WTC11 (cell line): ENCODE measurements at regions not wholly inside any gene's neighbourhood (a gene's known extent, or its start where the extent isn't known, plus 50 kb on each side); places are given as distances from the start of the nearest gene placed in this dataset.

Experiments used
- ATAC-seq: fragments of 200-7000 bp; cut with Tn5 transposase; 2 replicates; pipeline ENCODE4 v1.10.0; 2021; ENCODE audit warnings: mild to moderate bottlenecking, moderate library complexity
- CTCF ChIA-PET: fragments of 300-600 bp; sonication (Branson Sonifier 250); formaldehyde crosslinking; loops from one replicate; lab custom pipeline; 2021; ENCODE audit warnings: antibody characterized with exemption; lab: Charles Lee
- POLR2A ChIA-PET: fragments of 350-600 bp; sonication (Branson Sonifier 250); formaldehyde crosslinking; loops from one replicate; lab custom pipeline; 2021; ENCODE audit warnings: antibody characterized with exemption; lab: Charles Lee
- DNase-seq: peaks from one replicate; pipeline ENCODE4 v3.0.0; 2021; ENCODE audit warnings: low spot score
- H3K27ac Mint-ChIP-seq: 2 replicates; pipeline ENCODE4 v1.8.0; 2021; ENCODE audit warnings: mixed read lengths
- H3K27me3 Mint-ChIP-seq: 2 replicates; pipeline ENCODE4 v1.8.0; 2021; ENCODE audit warnings: low read depth, mild to moderate bottlenecking, moderate library complexity, mixed read lengths
- H3K36me3 Mint-ChIP-seq: 2 replicates; pipeline ENCODE4 v1.8.0; 2021; ENCODE audit warnings: mixed read lengths
- H3K4me1 Mint-ChIP-seq: 2 replicates; pipeline ENCODE4 v1.8.0; 2022; ENCODE audit warnings: mixed read lengths
- H3K4me3 Mint-ChIP-seq: 2 replicates; pipeline ENCODE4 v1.8.0; 2021; ENCODE audit warnings: mild to moderate bottlenecking, moderate library complexity, mixed read lengths
- H3K9me3 Mint-ChIP-seq: 2 replicates; pipeline ENCODE4 v1.8.0; 2021; ENCODE audit warnings: mixed read lengths
- CREB1 ChIP-seq: sonication (generic); formaldehyde crosslinking; IDR thresholded peaks from 2 replicates; pipeline ENCODE4 v1.8.0; 2023; ENCODE audit warnings: mild to moderate bottlenecking, missing genetic modification reagents
- EMX1 ChIP-seq: fragments of 250-450 bp; sonication (Bioruptor Pico); IDR thresholded peaks from 2 replicates; pipeline ENCODE4 v1.8.0; 2021; ENCODE audit warnings: mild to moderate bottlenecking
- FOXJ3 ChIP-seq: sonication (generic); formaldehyde crosslinking; IDR thresholded peaks from 2 replicates; pipeline ENCODE4 v1.9.0; 2021; ENCODE audit warnings: missing genetic modification reagents, mild to moderate bottlenecking, borderline replicate concordance
- FOXK1 ChIP-seq: sonication (generic); formaldehyde crosslinking; IDR thresholded peaks from 2 replicates; pipeline ENCODE4 v1.8.0; 2022; ENCODE audit warnings: mild to moderate bottlenecking, moderate library complexity, missing genetic modification reagents
- FOXP1 ChIP-seq: sonication (generic); formaldehyde crosslinking; IDR thresholded peaks from 2 replicates; pipeline ENCODE4 v1.8.0; 2022; ENCODE audit warnings: missing genetic modification reagents, mild to moderate bottlenecking, moderate library complexity, borderline replicate concordance
- GABPB1 ChIP-seq: sonication (generic); formaldehyde crosslinking; IDR thresholded peaks from 2 replicates; pipeline ENCODE4 v1.8.1; 2023; ENCODE audit warnings: mild to moderate bottlenecking, missing genetic modification reagents
- IRF2 ChIP-seq: sonication (generic); formaldehyde crosslinking; IDR thresholded peaks from 2 replicates; pipeline ENCODE4 v1.8.0; 2022; ENCODE audit warnings: low read depth, missing genetic modification reagents, borderline replicate concordance
- JAZF1 ChIP-seq: fragments of 250-450 bp; sonication (Bioruptor Pico); IDR thresholded peaks from 2 replicates; pipeline ENCODE4 v1.9.0; 2021; ENCODE audit warnings: moderate library complexity, mild to moderate bottlenecking, inconsistent platforms
- NFATC4 ChIP-seq: fragments of 250-450 bp; sonication (Bioruptor Pico); IDR thresholded peaks from 2 replicates; pipeline ENCODE4 v1.9.0; 2021; ENCODE audit warnings: mild to moderate bottlenecking
- NR3C1 ChIP-seq: sonication (generic); formaldehyde crosslinking; conservative IDR thresholded peaks from 2 replicates; pipeline ENCODE4 v1.8.1; 2023; ENCODE audit warnings: low read depth, mild to moderate bottlenecking, missing genetic modification reagents
- RELA ChIP-seq: sonication (generic); formaldehyde crosslinking; IDR thresholded peaks from 2 replicates; pipeline ENCODE4 v1.8.1; 2022; ENCODE audit warnings: missing genetic modification reagents, mild to moderate bottlenecking, borderline replicate concordance
- RORB ChIP-seq: fragments of 250-450 bp; sonication (Bioruptor Pico); IDR thresholded peaks from 2 replicates; pipeline ENCODE4 v1.9.0; 2021; ENCODE audit warnings: mild to moderate bottlenecking
- SMAD3 ChIP-seq: sonication (generic); formaldehyde crosslinking; IDR thresholded peaks from 2 replicates; pipeline ENCODE4 v1.8.0; 2022; ENCODE audit warnings: missing genetic modification reagents, mild to moderate bottlenecking, borderline replicate concordance
- TEAD1 ChIP-seq: sonication (generic); formaldehyde crosslinking; IDR thresholded peaks from 2 replicates; pipeline ENCODE4 v1.8.0; 2022; ENCODE audit warnings: mild to moderate bottlenecking, missing genetic modification reagents
- TP53 ChIP-seq: sonication (generic); formaldehyde crosslinking; IDR thresholded peaks from 2 replicates; pipeline ENCODE4 v1.8.1; 2023; ENCODE audit warnings: mild to moderate bottlenecking, missing genetic modification reagents
- ZBTB21 ChIP-seq: sonication (generic); formaldehyde crosslinking; IDR thresholded peaks from 2 replicates; pipeline ENCODE4 v1.8.1; 2023; ENCODE audit warnings: mild to moderate bottlenecking, missing genetic modification reagents, borderline replicate concordance
- ZNF219 ChIP-seq: sonication (generic); formaldehyde crosslinking; IDR thresholded peaks from 2 replicates; pipeline ENCODE4 v1.8.0; 2023; ENCODE audit warnings: missing genetic modification reagents, mild to moderate bottlenecking, borderline replicate concordance
- ZNF512 ChIP-seq: sonication (generic); formaldehyde crosslinking; IDR thresholded peaks from 2 replicates; pipeline ENCODE4 v1.8.1; 2022; ENCODE audit warnings: missing genetic modification reagents, borderline replicate concordance
- ZNF671 ChIP-seq: fragments of 250-450 bp; sonication (Bioruptor Pico); IDR thresholded peaks from 2 replicates; pipeline ENCODE4 v1.8.0; 2021; ENCODE audit warnings: mild to moderate bottlenecking
- TF ChIP-seq, protein P1 (sequence below): sonication (generic); formaldehyde crosslinking; IDR thresholded peaks from 2 replicates; pipeline ENCODE4 v1.8.1; 2022; ENCODE audit warnings: mild to moderate bottlenecking, moderate library complexity, missing genetic modification reagents
- TF ChIP-seq, protein P2 (sequence below): fragments of 250-450 bp; sonication (Bioruptor Pico); IDR thresholded peaks from 2 replicates; pipeline ENCODE4 v1.9.0; 2021; ENCODE audit warnings: moderate library complexity, mild to moderate bottlenecking, inconsistent platforms, borderline replicate concordance
- TF ChIP-seq, protein P3 (sequence below): sonication (generic); formaldehyde crosslinking; IDR thresholded peaks from 2 replicates; pipeline ENCODE4 v1.8.1; 2023; ENCODE audit warnings: mild to moderate bottlenecking, missing genetic modification reagents, moderate library complexity
- TF ChIP-seq, protein P4 (sequence below): fragments of 250-450 bp; sonication (Bioruptor Pico); conservative IDR thresholded peaks from 2 replicates; pipeline ENCODE4 v1.9.0; 2021; ENCODE audit warnings: mild to moderate bottlenecking
- TF ChIP-seq, protein P5 (sequence below): fragments of 250-450 bp; sonication (Bioruptor Pico); IDR thresholded peaks from 2 replicates; pipeline ENCODE4 v1.9.0; 2021; ENCODE audit warnings: mild to moderate bottlenecking

- DNase-seq (no peak), ATAC-seq (no peak)
- CTCF ChIA-PET, result no interaction called here
- POLR2A ChIA-PET, result no interaction called here
- Mint-ChIP-seq H3K4me3 (no peak overlapping the region), H3K27ac (no peak overlapping the region), H3K4me1 (0 out of 2 replicates have a peak, but pooled peaks cover 3% of the 10 kb centered on the region), H3K27me3 (no peaks in the 10 kb centered on the region), H3K9me3 (peaks cover 21% of the 10 kb centered on the region), H3K36me3 (peaks cover 5% of the 10 kb centered on the region)
- TF ChIP-seq TEAD1 (CRISPR knock-in tag) (no peak), TP53 (CRISPR knock-in tag) (no peak), RORB (CRISPR knock-in tag) (no peak), EMX1 (CRISPR knock-in tag) (no peak), RELA (no peak), FOXK1 (CRISPR knock-in tag) (no peak), ZNF512 (CRISPR knock-in tag) (no peak), ZNF219 (CRISPR knock-in tag) (no peak), SMAD3 (CRISPR knock-in tag) (no peak), GABPB1 (no peak), NR3C1 (CRISPR knock-in tag) (no peak), ZBTB21 (CRISPR knock-in tag) (no peak), CREB1 (CRISPR knock-in tag) (no peak), NFATC4 (CRISPR knock-in tag) (no peak)
- TF ChIP-seq, protein P1, sequence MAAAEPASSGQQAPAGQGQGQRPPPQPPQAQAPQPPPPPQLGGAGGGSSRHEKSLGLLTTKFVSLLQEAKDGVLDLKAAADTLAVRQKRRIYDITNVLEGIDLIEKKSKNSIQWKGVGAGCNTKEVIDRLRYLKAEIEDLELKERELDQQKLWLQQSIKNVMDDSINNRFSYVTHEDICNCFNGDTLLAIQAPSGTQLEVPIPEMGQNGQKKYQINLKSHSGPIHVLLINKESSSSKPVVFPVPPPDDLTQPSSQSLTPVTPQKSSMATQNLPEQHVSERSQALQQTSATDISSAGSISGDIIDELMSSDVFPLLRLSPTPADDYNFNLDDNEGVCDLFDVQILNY (CRISPR knock-in tag), result no peak
- TF ChIP-seq, protein P2, sequence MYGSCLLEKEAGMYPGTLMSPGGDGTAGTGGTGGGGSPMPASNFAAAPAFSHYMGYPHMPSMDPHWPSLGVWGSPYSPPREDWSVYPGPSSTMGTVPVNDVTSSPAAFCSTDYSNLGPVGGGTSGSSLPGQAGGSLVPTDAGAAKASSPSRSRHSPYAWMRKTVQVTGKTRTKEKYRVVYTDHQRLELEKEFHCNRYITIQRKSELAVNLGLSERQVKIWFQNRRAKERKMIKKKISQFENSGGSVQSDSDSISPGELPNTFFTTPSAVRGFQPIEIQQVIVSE (CRISPR knock-in tag), result no peak
- TF ChIP-seq, protein P3, sequence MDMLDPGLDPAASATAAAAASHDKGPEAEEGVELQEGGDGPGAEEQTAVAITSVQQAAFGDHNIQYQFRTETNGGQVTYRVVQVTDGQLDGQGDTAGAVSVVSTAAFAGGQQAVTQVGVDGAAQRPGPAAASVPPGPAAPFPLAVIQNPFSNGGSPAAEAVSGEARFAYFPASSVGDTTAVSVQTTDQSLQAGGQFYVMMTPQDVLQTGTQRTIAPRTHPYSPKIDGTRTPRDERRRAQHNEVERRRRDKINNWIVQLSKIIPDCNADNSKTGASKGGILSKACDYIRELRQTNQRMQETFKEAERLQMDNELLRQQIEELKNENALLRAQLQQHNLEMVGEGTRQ (CRISPR knock-in tag), result no peak
Observed at GRCh38 chr1:87210151-87210550, 118.5 kb upstream of the LMO4 start.

DNA sequence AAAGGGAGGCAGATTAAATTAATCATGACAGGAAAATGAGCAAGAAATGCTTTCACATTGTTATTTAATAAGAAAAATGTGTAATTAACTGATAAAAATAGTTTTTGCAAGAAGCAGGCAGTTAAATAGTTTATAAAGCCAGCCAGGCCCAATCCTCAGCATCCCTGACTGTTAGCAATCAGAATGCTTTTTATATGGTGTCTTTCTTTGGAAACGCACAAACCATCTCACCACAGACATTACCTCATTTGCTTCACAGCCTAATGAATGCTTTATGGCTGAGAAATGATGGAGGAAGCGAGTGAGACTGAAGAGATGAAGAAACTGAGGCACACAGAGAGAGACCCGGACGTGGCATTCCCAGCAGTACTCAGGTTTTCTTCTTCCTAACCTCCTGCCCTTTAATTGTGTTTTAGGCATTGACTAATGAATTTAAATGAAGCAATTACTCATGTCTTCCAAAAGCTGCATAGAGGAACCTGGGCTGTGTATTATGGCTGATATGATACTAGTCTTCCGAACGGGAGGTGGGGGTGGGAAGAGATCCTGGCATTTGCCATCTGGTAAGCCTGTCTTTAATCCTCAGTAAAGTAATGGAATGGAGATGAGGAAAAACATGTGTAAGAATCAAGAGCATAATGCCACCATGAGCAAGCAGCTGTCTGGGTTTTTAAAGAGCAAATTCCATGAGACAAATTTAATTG, 116.1 kb upstream of the LMO4 start:
- Mint-ChIP-seq H3K36me3 (peaks cover 15% of the 10 kb centered on the region), H3K27me3 (no peaks in the 10 kb centered on the region), H3K4me1 (0 out of 2 replicates have a peak, but pooled peaks cover 3% of the 10 kb centered on the region), H3K4me3 (no peak overlapping the region), H3K9me3 (peaks cover 30% of the 10 kb centered on the region), H3K27ac (no peak overlapping the region)
- ATAC-seq (no peak), DNase-seq (no peak)
- ChIA-PET POLR2A (no interaction called here), CTCF (no interaction called here)
- TF ChIP-seq JAZF1 (no peak), ZNF671 (CRISPR knock-in tag) (no peak), EMX1 (CRISPR knock-in tag) (no peak), FOXJ3 (CRISPR knock-in tag) (no peak), FOXK1 (CRISPR knock-in tag) (no peak), FOXP1 (no peak), IRF2 (no peak)
- TF ChIP-seq, protein P4, sequence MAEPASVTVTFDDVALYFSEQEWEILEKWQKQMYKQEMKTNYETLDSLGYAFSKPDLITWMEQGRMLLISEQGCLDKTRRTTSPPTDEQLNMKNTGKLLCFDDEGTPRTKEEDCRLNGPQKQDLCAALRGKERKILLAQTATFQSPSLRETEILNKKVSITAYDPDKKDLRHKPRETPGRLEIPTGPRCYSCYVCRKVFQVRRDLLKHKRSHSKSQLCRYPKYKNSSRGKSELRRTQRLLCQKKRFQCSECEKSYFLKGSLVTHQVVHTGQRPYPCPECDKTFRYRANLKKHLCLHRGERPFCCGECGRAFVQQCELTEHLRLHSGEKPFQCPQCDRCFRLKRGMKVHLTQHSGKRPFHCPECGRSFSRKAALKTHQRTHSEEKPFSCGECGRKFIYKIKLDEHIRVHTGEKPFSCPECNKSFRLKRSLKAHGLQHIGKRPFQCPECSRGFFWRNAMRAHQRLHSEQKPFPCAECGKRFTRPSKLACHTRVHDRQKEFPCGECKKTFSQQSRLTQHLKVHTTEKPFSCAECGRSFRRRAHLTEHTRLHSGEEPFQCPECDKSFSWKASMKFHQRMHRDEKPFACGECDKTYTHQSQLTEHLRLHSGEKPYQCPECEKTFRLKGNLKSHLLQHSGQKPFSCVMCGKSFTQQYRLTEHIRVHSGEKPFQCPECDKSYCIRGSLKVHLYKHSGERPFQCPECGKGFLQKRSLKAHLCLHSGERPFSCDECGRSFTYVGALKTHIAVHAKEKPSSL, result no peak
- TF ChIP-seq, protein P5, sequence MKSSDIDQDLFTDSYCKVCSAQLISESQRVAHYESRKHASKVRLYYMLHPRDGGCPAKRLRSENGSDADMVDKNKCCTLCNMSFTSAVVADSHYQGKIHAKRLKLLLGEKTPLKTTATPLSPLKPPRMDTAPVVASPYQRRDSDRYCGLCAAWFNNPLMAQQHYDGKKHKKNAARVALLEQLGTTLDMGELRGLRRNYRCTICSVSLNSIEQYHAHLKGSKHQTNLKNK, result no peak
